CD14-positive monocyte (primary cell): ENCODE measurements at regions not wholly inside any gene's neighbourhood (a gene's known extent, or its start where the extent isn't known, plus 50 kb on each side); places are given as distances from the start of the nearest gene placed in this dataset.

Experiments
- DNase-seq, 3 donors: peaks; one replicate each; pipeline ENCODE4 v3.0.0-alpha.2; 2011 to 2022
- H2AFZ ChIP-seq: 2 replicates; pipeline ENCODE4 v1.6.0; 2012; ENCODE audit warnings: mild to moderate bottlenecking, low read depth, low read length, inconsistent platforms; ENCODE audit not compliant: insufficient read depth, poor library complexity, severe bottlenecking
- H3K27ac ChIP-seq, 2 donors: 1 replicate in 1 of 2; 2 replicates in 1 of 2; pipeline ENCODE4 v1.5.1; 2012 to 2013; ENCODE audit warnings: low read length in 2 of 2, control low read depth in 1 of 2, inconsistent platforms in 1 of 2, low read depth in 1 of 2, mild to moderate bottlenecking in 1 of 2
- H3K27me3 ChIP-seq, 2 donors: one replicate each; pipeline versions ENCODE4 v1.6.0 to v1.6.1; 2011 to 2013; ENCODE audit warnings: low read length in 2 of 2; ENCODE audit not compliant: control insufficient read depth in 2 of 2, insufficient read depth in 2 of 2
- H3K36me3 ChIP-seq, 2 donors: replicated peaks in 1 of 2; 1 replicate in 1 of 2; 2 replicates in 1 of 2; pipeline versions ENCODE4 v1.5.1 to v1.6.1; 2012 to 2013; ENCODE audit warnings: low read length in 2 of 2, control low read depth in 1 of 2, inconsistent platforms in 1 of 2, mild to moderate bottlenecking in 1 of 2; ENCODE audit not compliant: insufficient read depth in 2 of 2, control insufficient read depth in 1 of 2
- H3K4me1 ChIP-seq, 2 donors: 1 replicate in 1 of 2; 2 replicates in 1 of 2; pipeline versions ENCODE4 v1.5.1 to v1.6.1; 2012 to 2013; ENCODE audit warnings: low read length in 2 of 2, control low read depth in 1 of 2, inconsistent platforms in 1 of 2, mild to moderate bottlenecking in 1 of 2, moderate library complexity in 1 of 2; ENCODE audit not compliant: insufficient read depth in 2 of 2, control insufficient read depth in 1 of 2
- H3K4me2 ChIP-seq: replicated peaks from 2 replicates; pipeline ENCODE3; 2012; ENCODE audit warnings: low read length, moderate library complexity, mild to moderate bottlenecking; ENCODE audit not compliant: poor library complexity, severe bottlenecking; ENCODE audit errors: extremely low read depth
- H3K4me3 ChIP-seq, 3 experiments: fragments of 200-600 bp in 1 of 3; sonication (generic) in 1 of 3; replicated peaks in 1 of 3; 1 replicate in 2 of 3; 2 replicates in 1 of 3; pipeline ENCODE4 v1.5.1; 2011 to 2013; ENCODE audit warnings: low read length in 3 of 3, mild to moderate bottlenecking in 3 of 3, control low read depth in 2 of 3, low read depth in 2 of 3, inconsistent platforms in 1 of 3, moderate library complexity in 1 of 3
- H3K79me2 ChIP-seq: 2 replicates; pipeline ENCODE4 v1.6.0; 2012; ENCODE audit warnings: mild to moderate bottlenecking, control low read depth, inconsistent platforms, low read length, moderate library complexity; ENCODE audit not compliant: insufficient read depth
- H3K9ac ChIP-seq: 2 replicates; pipeline ENCODE4 v1.6.0; 2017; ENCODE audit warnings: low read length, mild to moderate bottlenecking; ENCODE audit not compliant: insufficient read depth, poor library complexity, severe bottlenecking
- H3K9me3 ChIP-seq, 2 donors: replicated peaks in 1 of 2; 1 replicate in 1 of 2; 2 replicates in 1 of 2; pipeline versions ENCODE4 v1.5.1 to v1.6.1; 2012 to 2013; ENCODE audit warnings: low read length in 2 of 2, control low read depth in 1 of 2; ENCODE audit not compliant: control insufficient read depth in 1 of 2, insufficient read depth in 1 of 2
- H4K20me1 ChIP-seq: 2 replicates; pipeline ENCODE4 v1.6.0; 2012; ENCODE audit warnings: mild to moderate bottlenecking, low read length, control low read depth, moderate library complexity; ENCODE audit not compliant: insufficient read depth
- H3K27ac Mint-ChIP-seq, 7 donors: one replicate each; pipeline ENCODE4 v1.8.0; 2020; ENCODE audit warnings: mild to moderate bottlenecking in 7 of 7, mixed read lengths in 7 of 7, moderate library complexity in 6 of 7, inconsistent platforms in 2 of 7
- H3K27me3 Mint-ChIP-seq, 3 donors: one replicate each; pipeline ENCODE4 v1.8.0; 2021 to 2022; ENCODE audit warnings: low read depth in 3 of 3, mild to moderate bottlenecking in 3 of 3, mixed read lengths in 3 of 3, moderate library complexity in 3 of 3, inconsistent platforms in 1 of 3
- H3K36me3 Mint-ChIP-seq, 2 donors: one replicate each; pipeline ENCODE4 v1.8.0; 2020; ENCODE audit warnings: mixed read lengths in 2 of 2, inconsistent platforms in 1 of 2, mild to moderate bottlenecking in 1 of 2
- H3K4me1 Mint-ChIP-seq: one replicate; pipeline ENCODE4 v1.8.0; 2020; ENCODE audit warnings: mild to moderate bottlenecking, mixed read lengths
- H3K4me3 Mint-ChIP-seq, 2 donors: one replicate each; pipeline ENCODE4 v1.8.0; 2020; ENCODE audit warnings: mild to moderate bottlenecking in 2 of 2, mixed read lengths in 2 of 2, moderate library complexity in 1 of 2
- H3K9me3 Mint-ChIP-seq, 7 donors: one replicate each; pipeline ENCODE4 v1.8.0; 2020 to 2022; ENCODE audit warnings: mixed read lengths in 7 of 7, mild to moderate bottlenecking in 6 of 7, moderate library complexity in 6 of 7, inconsistent platforms in 2 of 7
- CTCF ChIP-seq: fragments of 200-600 bp; IDR thresholded peaks from one replicate; pipeline ENCODE4 v1.8.0; 2022; ENCODE audit warnings: antibody characterized with exemption, mild to moderate bottlenecking
- WGBS: methylation state at CpG from one replicate; pipeline ENCODE4 v1.1.5; 2013; ENCODE audit warnings: missing lambda C conversion rate; ENCODE audit not compliant: insufficient coverage; 5-methylcytosine and 5-hydroxymethylcytosine counted together
- intact Hi-C, 2 donors: fragments of 100-400 bp; cut with micrococcal nuclease; formaldehyde crosslinking; loops; one replicate each; pipeline versions ENCODE4 v1.15.0 to v1.15.1; 2023

GRCh38 chr5:92703976-92704375 is 877.0 kb downstream of the NR2F1-AS1 start:
- WGBS: no CpG with 5 or more reads among the region's 1 CpG
- Mint-ChIP-seq H3K27me3 (no peaks in the 10 kb centered on the region), H3K27ac (no peak overlapping the region), H3K9me3 (no peaks in the 10 kb centered on the region), H3K4me1 (no peaks in the 10 kb centered on the region), H3K36me3 (no peaks in the 10 kb centered on the region), H3K4me3 (no peak overlapping the region)
- Histone ChIP-seq H3K4me2 (no peak overlapping the region), H3K4me1 (no peaks in the 10 kb centered on the region), H2AFZ (no peak overlapping the region), H3K4me3 (no peak overlapping the region), H3K36me3 (no peaks in the 10 kb centered on the region), H3K27ac (no peak overlapping the region), H3K9me3 (no peaks in the 10 kb centered on the region), H3K79me2 (no peaks in the 10 kb centered on the region), H3K9ac (no peak overlapping the region), H3K27me3 (no peaks in the 10 kb centered on the region), H4K20me1 (no peaks in the 10 kb centered on the region)
- intact Hi-C loops: no loop called here
- no peak for TF ChIP-seq CTCF
- DNase-seq: no peak

- Mint-ChIP-seq H3K27ac (no peak overlapping the region), H3K4me1 (no peaks in the 10 kb centered on the region), H3K4me3 (no peak overlapping the region), H3K27me3 (peaks cover 0 to 3% (median 0%) of the 10 kb centered on the region in 3 donors), H3K9me3 (peaks cover 0 to 5% (median 0%) of the 10 kb centered on the region in 7 donors), H3K36me3 (no peaks in the 10 kb centered on the region)
- H3K27me3 ChIP-seq: no peaks in the 10 kb centered on the region
- H2AFZ ChIP-seq: no peak overlapping the region
- H3K4me2 ChIP-seq: no peak overlapping the region
- intact Hi-C loops: no loop called here
- H3K36me3 ChIP-seq: no peaks in the 10 kb centered on the region
- no peak for TF ChIP-seq CTCF
- no peaks in the 10 kb centered on the region for H4K20me1 ChIP-seq
- no peak overlapping the region for H3K27ac ChIP-seq
- H3K4me3 ChIP-seq: no peak overlapping the region
- no peaks in the 10 kb centered on the region for H3K4me1 ChIP-seq
- WGBS: 60% methylated on average over 2 of the region's 5 CpGs
- H3K9me3 ChIP-seq: no peaks in the 10 kb centered on the region
- no peak for DNase-seq
- no peak overlapping the region for H3K9ac ChIP-seq
- H3K79me2 ChIP-seq: no peaks in the 10 kb centered on the region
Observed at GRCh38 chr5:92695123-92696003, 885.7 kb downstream of the NR2F1-AS1 start.
